Liver (tissue), 3 donors: ENCODE measurements at regions not wholly inside any gene's neighbourhood (a gene's known extent, or its start where the extent isn't known, plus 50 kb on each side); places are given as distances from the start of the nearest gene placed in this dataset.

Experiments used
- CTCF ChIP-seq: fragments of 150-350 bp; IDR thresholded peaks from 2 replicates; pipeline ENCODE4 v1.5.1; 2017; ENCODE audit warnings: improper control_type of control experiment, low read depth, low read length; ENCODE audit not compliant: missing input control
- JUND ChIP-seq, 2 donors: IDR thresholded peaks; 2 replicates each; pipeline ENCODE4 v1.6.1; 2016; ENCODE audit warnings: antibody characterized with exemption in 2 of 2
- MAX ChIP-seq: IDR thresholded peaks from 2 replicates; pipeline ENCODE4 v1.6.1; 2016; ENCODE audit warnings: antibody characterized with exemption
- REST ChIP-seq: IDR thresholded peaks from 2 replicates; pipeline ENCODE4 v1.6.1; 2016; ENCODE audit warnings: antibody characterized with exemption, mild to moderate bottlenecking
- SP1 ChIP-seq: IDR thresholded peaks from 2 replicates; pipeline ENCODE4 v1.6.1; 2018; ENCODE audit warnings: antibody characterized with exemption, mild to moderate bottlenecking
- TF ChIP-seq, protein P1 (sequence below): IDR thresholded peaks from 2 replicates; pipeline ENCODE4 v1.6.1; 2016; ENCODE audit warnings: antibody characterized with exemption
- donor health status: healthy.
- donor health status: healthy.

GRCh38 chr9:12629067-12629466, 64.1 kb upstream of the TYRP1 start:
- TF ChIP-seq JUND (IDR thresholded peaks at IDR 0.05), result no peak
- no peak for TF ChIP-seq SP1
- no peak for TF ChIP-seq CTCF
- no peak for TF ChIP-seq MAX
- TF ChIP-seq REST, result no peak
- TF ChIP-seq, protein P1, sequence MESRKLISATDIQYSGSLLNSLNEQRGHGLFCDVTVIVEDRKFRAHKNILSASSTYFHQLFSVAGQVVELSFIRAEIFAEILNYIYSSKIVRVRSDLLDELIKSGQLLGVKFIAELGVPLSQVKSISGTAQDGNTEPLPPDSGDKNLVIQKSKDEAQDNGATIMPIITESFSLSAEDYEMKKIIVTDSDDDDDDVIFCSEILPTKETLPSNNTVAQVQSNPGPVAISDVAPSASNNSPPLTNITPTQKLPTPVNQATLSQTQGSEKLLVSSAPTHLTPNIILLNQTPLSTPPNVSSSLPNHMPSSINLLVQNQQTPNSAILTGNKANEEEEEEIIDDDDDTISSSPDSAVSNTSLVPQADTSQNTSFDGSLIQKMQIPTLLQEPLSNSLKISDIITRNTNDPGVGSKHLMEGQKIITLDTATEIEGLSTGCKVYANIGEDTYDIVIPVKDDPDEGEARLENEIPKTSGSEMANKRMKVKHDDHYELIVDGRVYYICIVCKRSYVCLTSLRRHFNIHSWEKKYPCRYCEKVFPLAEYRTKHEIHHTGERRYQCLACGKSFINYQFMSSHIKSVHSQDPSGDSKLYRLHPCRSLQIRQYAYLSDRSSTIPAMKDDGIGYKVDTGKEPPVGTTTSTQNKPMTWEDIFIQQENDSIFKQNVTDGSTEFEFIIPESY, result no peak
